Astrocyte (in vitro differentiated cells and primary cell): ENCODE measurements at regions not wholly inside any gene's neighbourhood (a gene's known extent, or its start where the extent isn't known, plus 50 kb on each side); places are given as distances from the start of the nearest gene placed in this dataset.

ENCODE experiments used
- DNase-seq: peaks from one replicate; pipeline ENCODE4 v3.0.0-alpha.2; 2010; ENCODE audit warnings: low read depth
- FAIRE-seq: peaks from 2 replicates; lab custom pipeline; 2011; peaks lifted over from hg19 to GRCh38; lab: Jason Lieb, UNC
- H2AFZ ChIP-seq: 2 replicates; pipeline ENCODE4 v1.6.0; 2012; ENCODE audit warnings: low read depth, low read length, inconsistent platforms
- H3K27ac ChIP-seq: 2 replicates; pipeline ENCODE4 v1.5.1; 2011; ENCODE audit warnings: low read depth, low read length, inconsistent platforms
- H3K27me3 ChIP-seq: 2 replicates; pipeline ENCODE4 v1.6.0; 2011; ENCODE audit warnings: low read length, inconsistent platforms; ENCODE audit not compliant: insufficient read depth
- H3K36me3 ChIP-seq: 2 replicates; pipeline ENCODE4 v1.5.1; 2011; ENCODE audit warnings: low read length, inconsistent platforms; ENCODE audit not compliant: insufficient read depth
- H3K4me1 ChIP-seq: 2 replicates; pipeline ENCODE4 v1.5.1; 2011; ENCODE audit warnings: low read length, inconsistent platforms; ENCODE audit not compliant: insufficient read depth
- H3K4me2 ChIP-seq: 2 replicates; pipeline ENCODE4 v1.6.0; 2012; ENCODE audit warnings: low read length, inconsistent platforms
- H3K4me3 ChIP-seq: 2 replicates; pipeline ENCODE4 v1.5.1; 2011; ENCODE audit warnings: low read depth, mild to moderate bottlenecking, low read length, inconsistent platforms; ENCODE audit not compliant: insufficient read depth
- H3K79me2 ChIP-seq: 2 replicates; pipeline ENCODE4 v1.6.0; 2012; ENCODE audit warnings: mild to moderate bottlenecking, low read length, inconsistent platforms; ENCODE audit not compliant: insufficient read depth
- H3K9ac ChIP-seq: 2 replicates; pipeline ENCODE4 v1.6.0; 2012; ENCODE audit warnings: mild to moderate bottlenecking, low read length, inconsistent platforms
- H3K9me3 ChIP-seq: 2 replicates; pipeline ENCODE4 v1.5.1; 2012; ENCODE audit warnings: low read depth, mild to moderate bottlenecking, low read length, inconsistent platforms; ENCODE audit not compliant: insufficient read depth
- H4K20me1 ChIP-seq: 2 replicates; pipeline ENCODE4 v1.6.0; 2012; ENCODE audit warnings: low read length, inconsistent platforms; ENCODE audit not compliant: insufficient read depth
- H3K27ac Mint-ChIP-seq: one replicate; pipeline ENCODE4 v1.8.0; 2021; ENCODE audit warnings: mild to moderate bottlenecking, mixed read lengths; ENCODE audit not compliant: unreplicated experiment
- H3K27me3 Mint-ChIP-seq: one replicate; pipeline ENCODE4 v1.8.0; 2021; ENCODE audit warnings: low read depth, mixed read lengths; ENCODE audit not compliant: unreplicated experiment
- H3K36me3 Mint-ChIP-seq: one replicate; pipeline ENCODE4 v1.8.0; 2021; ENCODE audit warnings: low read depth, mixed read lengths; ENCODE audit not compliant: unreplicated experiment
- H3K4me1 Mint-ChIP-seq: one replicate; pipeline ENCODE4 v1.8.0; 2021; ENCODE audit warnings: low read depth, mixed read lengths; ENCODE audit not compliant: unreplicated experiment
- H3K4me3 Mint-ChIP-seq: one replicate; pipeline ENCODE4 v1.8.0; 2021; ENCODE audit warnings: mild to moderate bottlenecking, moderate library complexity, mixed read lengths; ENCODE audit not compliant: unreplicated experiment
- H3K9me3 Mint-ChIP-seq: one replicate; pipeline ENCODE4 v1.8.0; 2021; ENCODE audit warnings: mild to moderate bottlenecking, mixed read lengths; ENCODE audit not compliant: unreplicated experiment
- EZH2 ChIP-seq: IDR thresholded peaks from 2 replicates; pipeline ENCODE4 v1.6.1; 2012; ENCODE audit warnings: mild to moderate bottlenecking, low read length, inconsistent platforms; ENCODE audit not compliant: insufficient read depth
- TF ChIP-seq, protein P1 (sequence below): IDR thresholded peaks from 2 replicates; pipeline ENCODE4 v1.5.1; 2011; ENCODE audit warnings: low read depth, mild to moderate bottlenecking, inconsistent platforms, low read length, moderate library complexity; ENCODE audit not compliant: insufficient read depth

DNA sequence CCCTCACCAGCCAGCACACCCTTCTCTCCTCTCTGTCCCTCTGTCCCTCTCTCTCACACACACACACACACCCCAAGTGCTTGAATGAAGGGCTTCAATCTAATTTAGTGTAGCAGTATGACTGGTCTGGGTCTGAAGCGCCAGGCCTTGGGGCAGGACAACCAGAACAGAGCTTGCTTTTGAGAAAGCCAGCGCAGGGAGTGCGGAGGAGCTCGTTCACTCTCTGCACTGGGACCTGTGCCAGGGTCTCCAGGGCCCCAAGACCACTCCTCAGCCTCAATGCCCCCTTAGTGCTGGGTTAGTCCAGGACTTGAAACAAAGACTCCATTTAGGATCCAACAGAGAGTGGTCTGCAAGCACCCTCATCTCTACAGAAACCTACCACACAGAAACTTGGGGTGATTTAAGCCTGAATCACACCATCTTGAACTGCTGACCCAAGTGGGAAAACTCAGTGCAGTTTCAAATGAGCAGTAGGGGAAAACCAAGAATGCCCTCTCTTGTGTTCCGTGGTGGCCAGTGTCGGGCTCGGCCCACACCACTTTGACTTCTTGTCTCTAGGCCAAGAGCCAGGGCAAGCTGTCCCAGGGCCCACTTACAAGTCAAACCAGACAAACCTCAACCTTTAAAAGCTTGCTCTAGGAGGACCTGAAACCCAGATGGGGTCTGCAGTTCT lies 66.6 kb upstream of the WIPF1 start:
- Histone ChIP-seq H3K4me3 (no peak overlapping the region), H3K27me3 (no peaks in the 10 kb centered on the region), H4K20me1 (peaks cover 58% of the 10 kb centered on the region), H3K4me1 (peaks cover 11% of the 10 kb centered on the region), H3K27ac (no peak overlapping the region), H3K79me2 (peaks cover 19% of the 10 kb centered on the region), H2AFZ (no peak overlapping the region), H3K4me2 (no peak overlapping the region), H3K9ac (no peak overlapping the region), H3K36me3 (no peaks in the 10 kb centered on the region), H3K9me3 (no peaks in the 10 kb centered on the region)
- no peak for DNase-seq
- Mint-ChIP-seq H3K9me3 (no peaks in the 10 kb centered on the region), H3K27me3 (no peaks in the 10 kb centered on the region), H3K4me1 (peaks cover 18% of the 10 kb centered on the region), H3K27ac (no peak overlapping the region), H3K4me3 (no peak overlapping the region), H3K36me3 (peaks cover 3% of the 10 kb centered on the region)
- TF ChIP-seq, protein P1, sequence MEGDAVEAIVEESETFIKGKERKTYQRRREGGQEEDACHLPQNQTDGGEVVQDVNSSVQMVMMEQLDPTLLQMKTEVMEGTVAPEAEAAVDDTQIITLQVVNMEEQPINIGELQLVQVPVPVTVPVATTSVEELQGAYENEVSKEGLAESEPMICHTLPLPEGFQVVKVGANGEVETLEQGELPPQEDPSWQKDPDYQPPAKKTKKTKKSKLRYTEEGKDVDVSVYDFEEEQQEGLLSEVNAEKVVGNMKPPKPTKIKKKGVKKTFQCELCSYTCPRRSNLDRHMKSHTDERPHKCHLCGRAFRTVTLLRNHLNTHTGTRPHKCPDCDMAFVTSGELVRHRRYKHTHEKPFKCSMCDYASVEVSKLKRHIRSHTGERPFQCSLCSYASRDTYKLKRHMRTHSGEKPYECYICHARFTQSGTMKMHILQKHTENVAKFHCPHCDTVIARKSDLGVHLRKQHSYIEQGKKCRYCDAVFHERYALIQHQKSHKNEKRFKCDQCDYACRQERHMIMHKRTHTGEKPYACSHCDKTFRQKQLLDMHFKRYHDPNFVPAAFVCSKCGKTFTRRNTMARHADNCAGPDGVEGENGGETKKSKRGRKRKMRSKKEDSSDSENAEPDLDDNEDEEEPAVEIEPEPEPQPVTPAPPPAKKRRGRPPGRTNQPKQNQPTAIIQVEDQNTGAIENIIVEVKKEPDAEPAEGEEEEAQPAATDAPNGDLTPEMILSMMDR = no peak
- TF ChIP-seq EZH2 = no peak
- FAIRE-seq = no peak

DNA sequence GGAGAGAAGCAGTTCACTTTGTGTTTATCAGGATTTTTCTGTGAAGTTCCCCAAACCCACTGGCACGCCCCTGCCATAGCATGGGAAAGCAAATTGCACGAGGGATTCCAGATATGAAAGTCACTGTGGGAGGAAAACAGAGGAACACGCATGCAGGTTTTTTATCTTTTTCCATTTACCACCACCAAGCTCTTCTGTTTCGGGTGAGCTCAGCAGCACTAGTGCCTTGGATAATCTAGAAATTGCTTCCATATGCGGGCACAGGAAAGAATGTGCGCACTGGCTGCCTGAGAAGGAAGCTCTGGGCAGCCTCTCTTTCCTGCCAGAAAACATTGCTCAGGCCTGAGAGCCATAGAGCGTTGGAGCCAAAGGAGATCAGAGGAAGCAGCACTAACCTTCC lies 65.9 kb upstream of the WIPF1 start:
- no peak for FAIRE-seq
- peaks cover 18% of the 10 kb centered on the region for H3K4me1 Mint-ChIP-seq
- Histone ChIP-seq H4K20me1 (peaks cover 57% of the 10 kb centered on the region), H3K27ac (no peak overlapping the region), H2AFZ (no peak overlapping the region), H3K9me3 (no peaks in the 10 kb centered on the region), H3K9ac (no peak overlapping the region), H3K27me3 (no peaks in the 10 kb centered on the region), H3K36me3 (no peaks in the 10 kb centered on the region), H3K79me2 (peaks cover 19% of the 10 kb centered on the region), H3K4me3 (no peak overlapping the region), H3K4me1 (peaks cover 11% of the 10 kb centered on the region), H3K4me2 (no peak overlapping the region)
- DNase-seq = peak; percentile 48
- H3K36me3 Mint-ChIP-seq = peaks cover 3% of the 10 kb centered on the region
- H3K4me3 Mint-ChIP-seq = no peak overlapping the region
- no peaks in the 10 kb centered on the region for H3K9me3 Mint-ChIP-seq
- H3K27ac Mint-ChIP-seq = no peak overlapping the region
- no peaks in the 10 kb centered on the region for H3K27me3 Mint-ChIP-seq
- TF ChIP-seq, protein P1 = no peak
- no peak for TF ChIP-seq EZH2

DNA sequence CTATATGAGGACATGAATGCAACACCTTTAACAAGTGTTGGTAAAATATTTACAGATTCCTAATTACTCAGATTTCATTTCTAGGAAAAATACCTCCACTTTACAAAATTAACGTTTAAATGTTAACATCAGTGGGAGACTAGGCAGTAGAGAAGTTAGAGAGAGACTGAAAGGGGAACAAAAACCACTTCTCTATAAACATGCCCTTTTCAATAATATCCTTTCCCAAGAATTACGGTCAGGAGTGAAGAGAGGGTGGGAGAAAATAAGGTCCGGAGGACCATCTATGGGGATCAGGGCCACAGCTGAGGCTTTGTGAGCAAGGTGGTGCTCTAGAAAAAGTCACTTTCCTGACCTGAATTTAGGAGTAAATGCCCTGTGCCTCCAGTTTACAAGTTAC lies 65.3 kb upstream of the WIPF1 start:
- Mint-ChIP-seq H3K4me1 (peaks cover 18% of the 10 kb centered on the region), H3K36me3 (peaks cover 3% of the 10 kb centered on the region), H3K27me3 (no peaks in the 10 kb centered on the region), H3K9me3 (no peaks in the 10 kb centered on the region), H3K4me3 (no peak overlapping the region), H3K27ac (no peak overlapping the region)
- Histone ChIP-seq H3K4me3 (no peak overlapping the region), H3K4me1 (peaks cover 11% of the 10 kb centered on the region), H3K9me3 (no peaks in the 10 kb centered on the region), H3K79me2 (peaks cover 19% of the 10 kb centered on the region), H3K9ac (no peak overlapping the region), H3K27me3 (no peaks in the 10 kb centered on the region), H3K36me3 (no peaks in the 10 kb centered on the region), H3K4me2 (no peak overlapping the region), H2AFZ (no peak overlapping the region), H3K27ac (no peak overlapping the region), H4K20me1 (peaks cover 54% of the 10 kb centered on the region)
- no peak for TF ChIP-seq EZH2
- TF ChIP-seq, protein P1 = no peak
- FAIRE-seq (no peak), DNase-seq (no peak)
